Lower leg skin (tissue), 3 donors: ENCODE measurements at regions not wholly inside any gene's neighbourhood (a gene's known extent, or its start where the extent isn't known, plus 50 kb on each side); places are given as distances from the start of the nearest gene placed in this dataset.

Source experiments
- CTCF ChIP-seq, 3 donors: fragments of 450-650 bp; IDR thresholded peaks; one replicate each; pipeline ENCODE4 v1.5.1; 2016; ENCODE audit warnings: antibody characterized with exemption in 3 of 3, mild to moderate bottlenecking in 3 of 3, moderate library complexity in 2 of 3
- POLR2A ChIP-seq, 2 donors: fragments of 450-650 bp; IDR thresholded peaks; one replicate each; pipeline ENCODE4 v1.6.1; 2016 to 2017; ENCODE audit warnings: antibody characterized with exemption in 2 of 2, mild to moderate bottlenecking in 1 of 2, moderate library complexity in 1 of 2

GRCh38 chr2:139819273-139819796 lies 1039.1 kb upstream of the NXPH2 start:
- TF ChIP-seq CTCF (IDR thresholded peaks at IDR 0.05) (no peak), POLR2A (IDR thresholded peaks at IDR 0.05) (no peak)
